ENCODE measurements at regions not wholly inside any gene's neighbourhood (a gene's known extent, or its start where the extent isn't known, plus 50 kb on each side); places are given as distances from the start of the nearest gene placed in this dataset.

GRCh38 chr5:67381236-67381880, 184.8 kb upstream of the CD180 start:
- no peaks in the 10 kb centered on the region for H3K4me1 ChIP-seq (ENCODE audit: insufficient read depth, low read length)
- no peaks in the 10 kb centered on the region for H3K9me3 ChIP-seq (ENCODE audit: low read length)
- H3K36me3 ChIP-seq (ENCODE audit: insufficient read depth, low read length): no peaks in the 10 kb centered on the region
- Mint-ChIP-seq H3K9me3 (no peaks in the 10 kb centered on the region), H3K27ac (no peak overlapping the region), H3K36me3 (no peaks in the 10 kb centered on the region), H3K27me3 (peaks cover 5 to 21% of the 10 kb centered on the region in 2 donors), H3K4me3 (no peak overlapping the region), H3K4me1 (no peaks in the 10 kb centered on the region)
- no peaks in the 10 kb centered on the region for H3K27me3 ChIP-seq (ENCODE audit: insufficient read depth, low read length, poor library complexity, severe bottlenecking)
- no peak for DNase-seq
- POLR2A ChIA-PET: no interaction called here
- H3K4me3 ChIP-seq (ENCODE audit: low read length): no peak overlapping the region
- no peak overlapping the region for H3K27ac ChIP-seq (ENCODE audit: low read depth, low read length)
- CTCF ChIA-PET: interaction anchor here (1.0 kb wide), 1 partner anchor 12 kb away, joined by 3 read pairs; no protein-coding TSS in a partner anchor

GRCh38 chr5:67380431-67380830, 183.8 kb upstream of the CD180 start:
- Mint-ChIP-seq H3K4me1 (no peaks in the 10 kb centered on the region), H3K27ac (no peak overlapping the region), H3K9me3 (no peaks in the 10 kb centered on the region), H3K36me3 (no peaks in the 10 kb centered on the region), H3K27me3 (peaks cover 5 to 19% of the 10 kb centered on the region in 2 donors), H3K4me3 (no peak overlapping the region)
- no peak overlapping the region for H3K4me3 ChIP-seq (ENCODE audit: low read length)
- DNase-seq: no peak
- no peaks in the 10 kb centered on the region for H3K4me1 ChIP-seq (ENCODE audit: insufficient read depth, low read length)
- CTCF ChIA-PET: no interaction called here
- H3K27me3 ChIP-seq (ENCODE audit: insufficient read depth, low read length, poor library complexity, severe bottlenecking): no peaks in the 10 kb centered on the region
- no peaks in the 10 kb centered on the region for H3K9me3 ChIP-seq (ENCODE audit: low read length)
- no peaks in the 10 kb centered on the region for H3K36me3 ChIP-seq (ENCODE audit: insufficient read depth, low read length)
- H3K27ac ChIP-seq (ENCODE audit: low read depth, low read length): no peak overlapping the region
- POLR2A ChIA-PET: no interaction called here

GRCh38 chr5:67379753-67380152, 183.2 kb upstream of the CD180 start:
- H3K27me3 ChIP-seq (ENCODE audit: insufficient read depth, low read length, poor library complexity, severe bottlenecking): no peaks in the 10 kb centered on the region
- Mint-ChIP-seq H3K4me3 (no peak overlapping the region), H3K9me3 (no peaks in the 10 kb centered on the region), H3K27me3 (peaks cover 1 to 13% of the 10 kb centered on the region in 2 donors), H3K36me3 (no peaks in the 10 kb centered on the region), H3K27ac (no peak overlapping the region), H3K4me1 (no peaks in the 10 kb centered on the region)
- no peaks in the 10 kb centered on the region for H3K9me3 ChIP-seq (ENCODE audit: low read length)
- ChIA-PET CTCF (no interaction called here), POLR2A (no interaction called here)
- H3K4me3 ChIP-seq (ENCODE audit: low read length): no peak overlapping the region
- DNase-seq: no peak
- no peaks in the 10 kb centered on the region for H3K4me1 ChIP-seq (ENCODE audit: insufficient read depth, low read length)
- no peaks in the 10 kb centered on the region for H3K36me3 ChIP-seq (ENCODE audit: insufficient read depth, low read length)
- no peak overlapping the region for H3K27ac ChIP-seq (ENCODE audit: low read depth, low read length)

- H3K9me3 ChIP-seq (ENCODE audit: low read length): no peaks in the 10 kb centered on the region
- no peaks in the 10 kb centered on the region for H3K36me3 ChIP-seq (ENCODE audit: insufficient read depth, low read length)
- H3K27me3 Mint-ChIP-seq: peaks cover 0 to 9% of the 10 kb centered on the region in 2 donors
- POLR2A ChIA-PET: no interaction called here
- H3K36me3 Mint-ChIP-seq: no peaks in the 10 kb centered on the region
- no peak overlapping the region for H3K27ac ChIP-seq (ENCODE audit: low read depth, low read length)
- no peaks in the 10 kb centered on the region for H3K27me3 ChIP-seq (ENCODE audit: insufficient read depth, low read length, poor library complexity, severe bottlenecking)
- H3K4me1 Mint-ChIP-seq: no peaks in the 10 kb centered on the region
- H3K4me3 Mint-ChIP-seq: no peak overlapping the region
- H3K4me1 ChIP-seq (ENCODE audit: insufficient read depth, low read length): no peaks in the 10 kb centered on the region
- no peak overlapping the region for H3K27ac Mint-ChIP-seq
- CTCF ChIA-PET: no interaction called here
- no peaks in the 10 kb centered on the region for H3K9me3 Mint-ChIP-seq
- DNase-seq: no peak
- no peak overlapping the region for H3K4me3 ChIP-seq (ENCODE audit: low read length)
These were observed 181.7 kb upstream of the CD180 start for GRCh38 chr5:67378256-67378655.

- CTCF ChIA-PET: no interaction called here
- Histone ChIP-seq H3K36me3 (ENCODE audit: insufficient read depth, low read length) (no peaks in the 10 kb centered on the region), H3K4me1 (ENCODE audit: insufficient read depth, low read length) (no peaks in the 10 kb centered on the region), H3K4me3 (ENCODE audit: low read length) (no peak overlapping the region), H3K9me3 (ENCODE audit: low read length) (no peaks in the 10 kb centered on the region), H3K27ac (ENCODE audit: low read depth, low read length) (no peak overlapping the region), H3K27me3 (ENCODE audit: insufficient read depth, low read length, poor library complexity, severe bottlenecking) (no peaks in the 10 kb centered on the region)
- no peak for DNase-seq
- H3K36me3 Mint-ChIP-seq: no peaks in the 10 kb centered on the region
- POLR2A ChIA-PET: no interaction called here
- peaks cover 0 to 5% of the 10 kb centered on the region in 2 donors for H3K27me3 Mint-ChIP-seq
- no peak overlapping the region for H3K4me3 Mint-ChIP-seq
- no peaks in the 10 kb centered on the region for H3K4me1 Mint-ChIP-seq
- H3K9me3 Mint-ChIP-seq: no peaks in the 10 kb centered on the region
- H3K27ac Mint-ChIP-seq: no peak overlapping the region
These were observed 181.0 kb upstream of the CD180 start for GRCh38 chr5:67377631-67378030.

- Histone ChIP-seq H3K36me3 (ENCODE audit: insufficient read depth, low read length) (no peaks in the 10 kb centered on the region), H3K9me3 (ENCODE audit: low read length) (no peaks in the 10 kb centered on the region), H3K4me1 (ENCODE audit: insufficient read depth, low read length) (no peaks in the 10 kb centered on the region), H3K4me3 (ENCODE audit: low read length) (no peak overlapping the region), H3K27me3 (ENCODE audit: insufficient read depth, low read length, poor library complexity, severe bottlenecking) (no peaks in the 10 kb centered on the region), H3K27ac (ENCODE audit: low read depth, low read length) (no peak overlapping the region)
- Mint-ChIP-seq H3K4me3 (peak overlapping the region in 1 of 7 donors; percentile 10), H3K27ac (peak overlapping the region in 1 of 8 donors; percentile 18), H3K9me3 (no peaks in the 10 kb centered on the region), H3K36me3 (no peaks in the 10 kb centered on the region), H3K4me1 (no peaks in the 10 kb centered on the region), H3K27me3 (peaks cover 5 to 17% of the 10 kb centered on the region in 2 donors)
- ChIA-PET POLR2A (no interaction called here), CTCF (no interaction called here)
- DNase-seq: no peak
These were observed 179.0 kb upstream of the CD180 start for GRCh38 chr5:67375606-67376005.

- no peak overlapping the region for H3K4me3 ChIP-seq (ENCODE audit: low read length)
- DNase-seq: no peak
- Mint-ChIP-seq H3K27me3 (peaks cover 5 to 17% of the 10 kb centered on the region in 2 donors), H3K4me1 (no peaks in the 10 kb centered on the region), H3K27ac (no peak overlapping the region), H3K9me3 (no peaks in the 10 kb centered on the region), H3K4me3 (no peak overlapping the region), H3K36me3 (no peaks in the 10 kb centered on the region)
- H3K27ac ChIP-seq (ENCODE audit: low read depth, low read length): no peak overlapping the region
- ChIA-PET CTCF (no interaction called here), POLR2A (no interaction called here)
- no peaks in the 10 kb centered on the region for H3K4me1 ChIP-seq (ENCODE audit: insufficient read depth, low read length)
- no peaks in the 10 kb centered on the region for H3K9me3 ChIP-seq (ENCODE audit: low read length)
- H3K27me3 ChIP-seq (ENCODE audit: insufficient read depth, low read length, poor library complexity, severe bottlenecking): no peaks in the 10 kb centered on the region
- no peaks in the 10 kb centered on the region for H3K36me3 ChIP-seq (ENCODE audit: insufficient read depth, low read length)
These were observed 177.8 kb upstream of the CD180 start for GRCh38 chr5:67374378-67374777.

- DNase-seq: no peak
- Histone ChIP-seq H3K36me3 (ENCODE audit: insufficient read depth, low read length) (no peaks in the 10 kb centered on the region), H3K4me1 (ENCODE audit: insufficient read depth, low read length) (no peaks in the 10 kb centered on the region), H3K27me3 (ENCODE audit: insufficient read depth, low read length, poor library complexity, severe bottlenecking) (no peaks in the 10 kb centered on the region), H3K4me3 (ENCODE audit: low read length) (no peak overlapping the region), H3K27ac (ENCODE audit: low read depth, low read length) (no peak overlapping the region), H3K9me3 (ENCODE audit: low read length) (no peaks in the 10 kb centered on the region)
- no peaks in the 10 kb centered on the region for H3K36me3 Mint-ChIP-seq
- ChIA-PET POLR2A (no interaction called here), CTCF (no interaction called here)
- H3K27ac Mint-ChIP-seq: no peak overlapping the region
- no peaks in the 10 kb centered on the region for H3K9me3 Mint-ChIP-seq
- H3K4me3 Mint-ChIP-seq: no peak overlapping the region
- H3K4me1 Mint-ChIP-seq: no peaks in the 10 kb centered on the region
- H3K27me3 Mint-ChIP-seq: peaks cover 7 to 19% of the 10 kb centered on the region in 2 donors
These were observed 176.9 kb upstream of the CD180 start for GRCh38 chr5:67373518-67373917.

- ChIA-PET CTCF (no interaction called here), POLR2A (no interaction called here)
- Mint-ChIP-seq H3K9me3 (no peaks in the 10 kb centered on the region), H3K4me1 (no peaks in the 10 kb centered on the region), H3K4me3 (no peak overlapping the region), H3K27me3 (peaks cover 8 to 23% of the 10 kb centered on the region in 2 donors), H3K27ac (no peak overlapping the region), H3K36me3 (no peaks in the 10 kb centered on the region)
- Histone ChIP-seq H3K9me3 (ENCODE audit: low read length) (no peaks in the 10 kb centered on the region), H3K4me1 (ENCODE audit: insufficient read depth, low read length) (no peaks in the 10 kb centered on the region), H3K27me3 (ENCODE audit: insufficient read depth, low read length, poor library complexity, severe bottlenecking) (no peaks in the 10 kb centered on the region), H3K27ac (ENCODE audit: low read depth, low read length) (no peak overlapping the region), H3K4me3 (ENCODE audit: low read length) (no peak overlapping the region), H3K36me3 (ENCODE audit: insufficient read depth, low read length) (no peaks in the 10 kb centered on the region)
- DNase-seq: no peak
These were observed 176.3 kb upstream of the CD180 start for GRCh38 chr5:67372887-67373286.

All from CD8-positive, alpha-beta memory T cell (primary cell).